ENCODE measurements at regions not wholly inside any gene's neighbourhood (a gene's known extent, or its start where the extent isn't known, plus 50 kb on each side); places are given as distances from the start of the nearest gene placed in this dataset.

DNA sequence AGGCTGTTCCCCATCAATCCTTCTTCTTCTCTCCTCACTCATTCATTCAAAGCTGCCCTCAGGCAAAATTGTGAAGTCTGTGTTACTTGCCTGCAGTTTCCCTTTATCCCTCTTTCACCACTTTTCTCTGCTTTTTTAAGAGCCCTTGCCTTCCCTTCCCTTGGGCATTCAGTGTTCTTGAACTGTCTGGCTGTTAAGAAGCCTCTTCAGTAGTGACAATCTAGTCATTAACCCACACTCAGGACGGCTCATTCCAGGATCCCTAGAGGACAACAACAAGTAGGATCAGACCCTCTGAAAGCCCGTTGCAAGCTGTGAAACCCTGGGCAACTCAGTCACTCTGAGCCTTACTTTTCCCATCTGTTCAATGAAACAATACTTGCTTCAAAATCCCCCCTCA lies 615.7 kb downstream of the EPHA4 start:
- TF ChIP-seq, protein P1, sequence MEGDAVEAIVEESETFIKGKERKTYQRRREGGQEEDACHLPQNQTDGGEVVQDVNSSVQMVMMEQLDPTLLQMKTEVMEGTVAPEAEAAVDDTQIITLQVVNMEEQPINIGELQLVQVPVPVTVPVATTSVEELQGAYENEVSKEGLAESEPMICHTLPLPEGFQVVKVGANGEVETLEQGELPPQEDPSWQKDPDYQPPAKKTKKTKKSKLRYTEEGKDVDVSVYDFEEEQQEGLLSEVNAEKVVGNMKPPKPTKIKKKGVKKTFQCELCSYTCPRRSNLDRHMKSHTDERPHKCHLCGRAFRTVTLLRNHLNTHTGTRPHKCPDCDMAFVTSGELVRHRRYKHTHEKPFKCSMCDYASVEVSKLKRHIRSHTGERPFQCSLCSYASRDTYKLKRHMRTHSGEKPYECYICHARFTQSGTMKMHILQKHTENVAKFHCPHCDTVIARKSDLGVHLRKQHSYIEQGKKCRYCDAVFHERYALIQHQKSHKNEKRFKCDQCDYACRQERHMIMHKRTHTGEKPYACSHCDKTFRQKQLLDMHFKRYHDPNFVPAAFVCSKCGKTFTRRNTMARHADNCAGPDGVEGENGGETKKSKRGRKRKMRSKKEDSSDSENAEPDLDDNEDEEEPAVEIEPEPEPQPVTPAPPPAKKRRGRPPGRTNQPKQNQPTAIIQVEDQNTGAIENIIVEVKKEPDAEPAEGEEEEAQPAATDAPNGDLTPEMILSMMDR (IDR thresholded peaks at IDR 0.05; ENCODE audit: poor library complexity, severe bottlenecking): no peak
- TF ChIP-seq POLR2AphosphoS5 (IDR thresholded peaks at IDR 0.05): no peak
- TF ChIP-seq, protein P2, sequence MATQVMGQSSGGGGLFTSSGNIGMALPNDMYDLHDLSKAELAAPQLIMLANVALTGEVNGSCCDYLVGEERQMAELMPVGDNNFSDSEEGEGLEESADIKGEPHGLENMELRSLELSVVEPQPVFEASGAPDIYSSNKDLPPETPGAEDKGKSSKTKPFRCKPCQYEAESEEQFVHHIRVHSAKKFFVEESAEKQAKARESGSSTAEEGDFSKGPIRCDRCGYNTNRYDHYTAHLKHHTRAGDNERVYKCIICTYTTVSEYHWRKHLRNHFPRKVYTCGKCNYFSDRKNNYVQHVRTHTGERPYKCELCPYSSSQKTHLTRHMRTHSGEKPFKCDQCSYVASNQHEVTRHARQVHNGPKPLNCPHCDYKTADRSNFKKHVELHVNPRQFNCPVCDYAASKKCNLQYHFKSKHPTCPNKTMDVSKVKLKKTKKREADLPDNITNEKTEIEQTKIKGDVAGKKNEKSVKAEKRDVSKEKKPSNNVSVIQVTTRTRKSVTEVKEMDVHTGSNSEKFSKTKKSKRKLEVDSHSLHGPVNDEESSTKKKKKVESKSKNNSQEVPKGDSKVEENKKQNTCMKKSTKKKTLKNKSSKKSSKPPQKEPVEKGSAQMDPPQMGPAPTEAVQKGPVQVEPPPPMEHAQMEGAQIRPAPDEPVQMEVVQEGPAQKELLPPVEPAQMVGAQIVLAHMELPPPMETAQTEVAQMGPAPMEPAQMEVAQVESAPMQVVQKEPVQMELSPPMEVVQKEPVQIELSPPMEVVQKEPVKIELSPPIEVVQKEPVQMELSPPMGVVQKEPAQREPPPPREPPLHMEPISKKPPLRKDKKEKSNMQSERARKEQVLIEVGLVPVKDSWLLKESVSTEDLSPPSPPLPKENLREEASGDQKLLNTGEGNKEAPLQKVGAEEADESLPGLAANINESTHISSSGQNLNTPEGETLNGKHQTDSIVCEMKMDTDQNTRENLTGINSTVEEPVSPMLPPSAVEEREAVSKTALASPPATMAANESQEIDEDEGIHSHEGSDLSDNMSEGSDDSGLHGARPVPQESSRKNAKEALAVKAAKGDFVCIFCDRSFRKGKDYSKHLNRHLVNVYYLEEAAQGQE (IDR thresholded peaks at IDR 0.05; ENCODE audit: borderline replicate concordance): no peak
- no peak for TF ChIP-seq EZH2 (IDR thresholded peaks at IDR 0.05; ENCODE audit: borderline replicate concordance, insufficient read depth, low read length, poor library complexity, severe bottlenecking)
- TF ChIP-seq TAF1 (IDR thresholded peaks at IDR 0.05; ENCODE audit: low read depth): no peak
- no peak for TF ChIP-seq EP300 (conservative IDR thresholded peaks at IDR 0.05; ENCODE audit: poor library complexity, severe bottlenecking)
- no peak for TF ChIP-seq RAD21 (conservative IDR thresholded peaks at IDR 0.05)
